IPS-NIHi7 (cell line): ENCODE measurements at regions not wholly inside any gene's neighbourhood (a gene's known extent, or its start where the extent isn't known, plus 50 kb on each side); places are given as distances from the start of the nearest gene placed in this dataset.

ENCODE experiments used
- DNase-seq: peaks from one replicate; pipeline ENCODE4 v3.0.0; 2012; ENCODE audit warnings: mixed read lengths; ENCODE audit errors: extremely low spot score

DNA sequence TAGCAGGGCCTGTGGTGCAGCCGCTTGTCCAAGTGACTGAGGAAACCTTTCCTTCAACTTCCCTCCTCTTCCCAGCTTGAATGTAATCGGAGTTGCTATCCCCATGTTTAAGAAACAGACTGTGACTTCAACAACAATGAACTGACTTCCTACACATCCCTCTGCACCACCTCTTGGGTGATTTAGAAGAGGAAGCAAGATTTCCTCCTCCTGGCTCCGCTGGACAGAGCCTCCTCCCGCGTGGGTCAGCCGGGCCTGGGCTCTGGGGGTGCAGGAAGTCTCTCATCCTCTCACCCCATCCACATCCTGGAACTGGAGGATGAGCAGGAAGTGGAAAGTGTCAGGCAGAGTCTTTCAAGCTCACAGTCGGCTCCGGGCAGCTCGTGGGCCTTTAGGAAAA, 84.3 kb downstream of the GATA6 start:
- no peak for DNase-seq

DNA sequence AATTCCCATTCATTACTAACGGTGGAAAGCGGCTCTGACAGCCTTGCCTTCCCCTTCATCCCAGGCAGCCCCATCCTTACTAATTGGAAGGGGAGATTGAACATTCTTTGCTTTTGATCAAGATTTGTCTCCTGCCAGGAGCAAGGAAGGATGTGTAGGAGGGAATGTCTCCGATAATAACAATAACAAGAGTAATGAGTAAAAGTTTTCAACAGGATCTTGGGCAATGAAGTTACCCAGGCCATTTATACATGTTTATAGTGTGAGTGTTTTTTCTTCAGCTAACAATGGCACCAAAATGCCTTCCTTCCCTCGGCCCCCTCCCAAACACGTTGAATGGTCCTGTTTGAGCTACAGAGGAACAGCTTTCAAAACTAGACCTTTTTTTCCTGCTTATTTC, 83.8 kb downstream of the GATA6 start:
- DNase-seq = no peak
